NCI-H748 treated with DMSO at 0.1 percent for 48 hours (cell line): ENCODE measurements at regions not wholly inside any gene's neighbourhood (a gene's known extent, or its start where the extent isn't known, plus 50 kb on each side); places are given as distances from the start of the nearest gene placed in this dataset.
A peak's percentile ranks its signal among the peaks of the same experiment; 100 is the strongest.
"Not testable (repeated sequence)": the region's sequence is repeated elsewhere in the genome, so short reads cannot be mapped to it uniquely, and the experiment has no call there.

ENCODE experiments used
- DNase-seq: peaks from one replicate; lab custom pipeline; 2025; lab: John Stamatoyannopoulos, UW

GRCh38 chr6:10180138-10181074 lies 234.5 kb downstream of the TFAP2A start:
- no peak for DNase-seq

DNA sequence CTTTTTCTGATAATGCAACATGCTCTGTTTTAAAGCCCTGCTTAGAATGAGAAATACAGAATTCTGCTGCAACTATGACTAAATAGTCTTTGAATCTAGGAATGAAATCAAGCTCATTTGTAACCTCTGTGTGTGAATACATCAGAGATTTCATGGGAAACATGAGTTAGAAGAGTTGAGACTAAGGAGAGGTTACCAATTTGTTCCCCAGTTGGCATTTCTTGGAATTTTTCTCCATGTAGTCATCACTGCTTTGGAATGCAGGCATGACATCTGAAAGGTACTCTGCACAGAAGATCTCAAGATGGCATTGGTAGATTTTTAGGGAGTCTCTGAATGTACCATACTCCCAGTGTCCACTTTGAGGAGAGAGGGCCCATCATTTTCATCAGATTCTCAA lies 237.2 kb downstream of the TFAP2A start:
- DNase-seq, result no peak

DNA sequence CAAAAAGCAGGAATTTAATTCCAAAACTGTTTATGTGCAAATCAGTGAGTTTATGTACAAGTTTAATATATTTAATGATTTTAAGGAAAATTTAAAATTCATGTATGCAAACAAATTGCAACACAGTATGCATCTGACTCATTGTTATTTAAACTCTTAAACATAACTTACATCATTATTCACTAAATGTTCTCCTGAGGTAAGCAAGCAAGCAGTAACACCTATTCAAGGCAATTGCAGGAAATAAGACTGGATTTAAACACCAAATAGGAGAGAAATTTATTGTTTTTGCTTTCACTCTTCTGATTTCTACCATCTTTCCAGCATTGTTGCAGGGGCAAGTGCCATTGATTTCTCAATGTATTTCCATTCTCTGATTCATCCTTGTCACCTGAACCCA lies 239.5 kb downstream of the TFAP2A start:
- no peak for DNase-seq

- no peak for DNase-seq
Observed at GRCh38 chr6:10174761-10175160, 240.1 kb downstream of the TFAP2A start.

GRCh38 chr6:10174056-10174455 lies 240.8 kb downstream of the TFAP2A start:
- no peak for DNase-seq

- not testable (repeated sequence) for DNase-seq
Observed at GRCh38 chr6:10171706-10172105, 243.2 kb downstream of the TFAP2A start.

DNA sequence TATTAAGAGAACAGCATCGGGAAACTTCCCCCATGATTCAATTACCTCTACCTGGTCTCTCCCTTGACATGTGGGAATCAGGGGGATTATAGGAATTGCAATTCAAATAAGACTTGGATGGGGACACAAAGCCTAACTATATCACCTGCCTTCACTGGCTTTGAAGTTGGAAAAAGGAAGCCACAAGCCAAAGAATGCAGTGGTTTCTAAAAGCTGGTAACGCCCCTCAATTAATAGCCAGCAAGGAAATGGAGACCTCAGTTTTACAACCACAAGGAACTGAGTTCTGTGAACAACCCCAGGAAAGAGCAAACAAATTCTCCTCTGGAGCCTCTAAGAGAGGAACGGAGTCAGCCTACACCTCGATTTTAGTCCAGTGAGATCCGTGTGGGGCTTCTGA lies 244.1 kb downstream of the TFAP2A start:
- DNase-seq, result no peak

- no peak for DNase-seq
Observed at GRCh38 chr6:10166031-10166430, 248.8 kb downstream of the TFAP2A start.

DNA sequence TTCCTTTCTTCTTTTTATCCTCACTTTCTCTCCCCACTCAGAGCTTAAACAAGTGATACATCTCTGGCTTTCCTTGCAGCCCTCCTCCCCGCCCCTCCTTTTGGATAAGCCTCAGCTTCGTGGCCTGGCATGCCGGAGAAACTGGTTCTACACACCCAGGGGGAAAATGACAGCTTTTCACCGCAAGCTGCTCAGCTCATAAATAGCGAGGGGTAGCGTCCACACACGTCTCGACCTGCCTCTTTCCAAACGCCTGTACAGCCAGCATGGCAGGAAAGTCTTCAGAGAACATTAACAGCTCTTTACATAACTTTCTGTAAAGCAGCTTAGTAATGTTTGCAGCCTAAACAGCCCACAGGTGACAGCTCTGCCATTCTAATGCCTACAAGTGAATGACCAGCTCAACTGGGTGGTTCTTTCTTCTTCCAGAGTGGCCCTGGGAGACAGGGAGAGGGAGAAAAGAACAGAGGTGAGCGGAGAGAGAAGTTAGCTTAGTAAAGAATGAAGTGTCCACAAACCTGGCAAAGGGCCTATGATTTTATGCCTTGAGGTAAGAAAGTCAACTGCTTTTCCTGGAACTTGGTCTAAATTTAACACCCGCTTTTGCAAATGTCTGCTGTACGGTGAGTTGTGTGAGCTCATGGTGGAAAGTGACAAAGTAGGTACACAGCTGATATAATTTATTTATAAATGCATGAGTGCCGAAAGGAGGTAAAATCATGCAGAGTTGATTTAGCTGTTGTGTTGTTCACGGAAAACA lies 251.5 kb downstream of the TFAP2A start:
- no peak for DNase-seq

- no peak for DNase-seq
Observed at GRCh38 chr6:10156875-10157274, 258.0 kb downstream of the TFAP2A start.

- DNase-seq, result peak; percentile 61
Observed at GRCh38 chr6:10154251-10154650, 260.6 kb downstream of the TFAP2A start.

GRCh38 chr6:10151144-10151915 lies 263.5 kb downstream of the TFAP2A start:
- DNase-seq, result peak; percentile 77

DNA sequence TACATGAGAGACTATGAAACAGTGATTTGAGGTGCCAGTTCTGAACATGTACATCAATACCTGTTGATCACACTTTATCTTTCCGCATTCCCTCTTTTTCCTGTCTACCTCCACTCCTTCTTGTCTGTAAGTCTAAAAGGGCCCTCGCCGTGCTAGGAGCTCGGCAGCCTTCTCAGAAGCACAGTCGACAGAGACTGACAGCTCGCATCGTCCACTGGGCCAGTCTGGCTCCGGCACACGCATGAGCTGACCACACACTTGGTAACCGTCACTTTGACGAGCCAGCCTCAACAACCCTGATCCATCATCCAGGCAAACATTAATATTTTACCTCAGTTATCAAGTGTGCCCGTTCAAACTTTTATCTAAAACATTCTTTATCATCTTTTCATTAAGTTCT lies 265.3 kb downstream of the TFAP2A start:
- DNase-seq, result no peak

DNA sequence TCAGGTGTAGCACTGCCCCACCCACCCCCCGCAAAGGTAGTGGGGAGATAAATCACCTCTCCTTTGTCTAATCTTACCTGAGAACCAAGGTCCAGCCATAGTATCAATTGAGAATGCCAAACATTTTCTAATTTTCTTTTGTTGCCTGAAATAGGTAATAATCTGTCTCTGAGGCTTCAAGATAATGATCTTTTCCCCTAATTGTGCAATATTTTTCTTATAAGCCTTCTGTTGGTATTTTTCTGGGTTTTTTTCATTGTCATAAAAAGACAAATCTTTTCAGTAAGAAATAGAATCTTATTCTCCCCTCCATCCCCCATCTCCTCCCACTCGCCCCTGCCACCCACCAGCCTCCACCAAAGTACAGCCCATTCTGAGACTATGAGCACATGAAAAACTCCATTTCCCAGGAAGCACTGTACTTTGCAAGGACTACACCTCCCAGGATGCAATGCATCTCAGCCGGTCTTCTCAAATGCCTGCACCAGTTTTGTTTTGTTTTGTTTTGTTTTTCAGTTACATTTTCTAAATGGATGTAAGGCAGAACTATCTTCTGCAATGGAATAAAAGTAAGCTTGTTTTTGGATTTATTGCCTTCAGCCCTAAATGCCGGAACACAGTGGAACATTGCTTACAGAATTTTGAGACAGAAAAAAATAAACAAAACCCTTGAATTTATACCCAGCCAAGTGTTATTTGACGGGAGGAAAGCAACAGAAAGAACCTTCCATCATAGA lies 268.0 kb downstream of the TFAP2A start:
- peak; percentile 61 for DNase-seq

DNA sequence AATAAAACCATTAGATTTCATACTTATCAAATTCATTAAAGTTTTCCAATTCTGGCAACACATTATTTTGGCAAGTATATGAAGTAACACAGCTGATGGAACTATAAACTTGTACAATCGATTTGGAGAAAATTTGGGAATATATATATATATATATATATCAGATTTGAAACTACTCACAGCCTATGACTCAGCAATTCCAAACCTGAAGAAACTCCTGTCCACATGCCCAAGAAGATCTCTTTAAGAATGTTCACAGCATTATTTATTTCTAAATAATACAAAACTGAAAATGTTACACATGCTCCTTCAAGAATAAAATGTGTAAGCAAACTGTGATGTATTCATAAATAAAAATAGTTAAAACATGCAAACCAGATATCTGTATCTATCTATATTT lies 270.1 kb downstream of the TFAP2A start:
- DNase-seq, result no peak

DNA sequence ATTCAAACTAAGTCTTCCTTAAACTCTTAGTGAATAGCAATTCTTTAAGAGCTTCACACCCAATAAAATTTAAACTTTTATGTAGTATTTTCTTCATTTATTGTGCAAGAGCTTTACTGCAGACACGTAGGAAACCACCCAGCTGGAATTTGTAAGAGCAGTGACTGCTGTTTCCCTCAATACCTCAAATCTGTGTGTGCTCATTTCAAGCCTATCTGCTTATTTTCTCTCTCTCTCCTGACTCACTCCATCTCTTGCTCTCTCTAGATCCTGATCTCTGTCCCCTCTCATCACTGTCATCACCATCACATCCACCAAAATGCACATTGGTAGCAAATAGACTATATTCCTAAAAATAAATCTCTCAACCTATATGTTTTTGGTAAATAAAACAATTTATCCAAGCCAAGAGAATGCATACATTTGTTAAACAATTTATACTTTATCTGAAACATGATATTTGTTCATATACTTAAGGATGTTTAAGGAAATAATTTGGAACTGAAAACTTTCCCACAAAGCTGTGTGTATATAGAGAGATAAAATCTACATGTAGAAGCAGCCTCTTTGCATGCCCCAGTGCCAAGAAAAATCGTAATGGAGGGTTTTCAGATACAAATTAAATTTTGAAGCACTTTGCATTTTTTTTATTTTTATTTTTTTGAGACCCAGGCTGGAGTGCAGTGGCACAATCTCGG lies 273.0 kb downstream of the TFAP2A start:
- no peak for DNase-seq

- DNase-seq, result no peak
Observed at GRCh38 chr6:10140824-10141223, 274.1 kb downstream of the TFAP2A start.

GRCh38 chr6:10140136-10140535 lies 274.7 kb downstream of the TFAP2A start:
- no peak for DNase-seq

- no peak for DNase-seq
Observed at GRCh38 chr6:10138917-10139316, 276.0 kb downstream of the TFAP2A start.

DNA sequence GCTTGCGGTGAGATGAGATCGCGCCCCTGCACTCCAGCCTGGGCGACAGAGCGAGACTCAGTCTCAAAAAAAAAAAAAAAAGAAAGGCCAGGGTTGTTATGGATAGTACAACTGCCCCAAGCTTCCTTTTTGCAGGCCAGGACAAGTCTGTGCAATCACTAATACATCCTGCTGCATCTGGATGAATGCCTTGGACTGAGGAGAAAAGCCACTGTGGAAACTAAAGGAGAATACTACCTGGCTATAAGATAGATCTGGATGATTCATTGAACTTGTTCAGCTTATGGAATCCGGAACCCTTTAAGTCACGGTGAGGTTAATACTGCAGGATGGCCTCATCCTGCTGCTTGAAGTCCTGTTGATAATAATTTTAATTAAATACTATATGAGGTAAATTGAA lies 278.2 kb downstream of the TFAP2A start:
- no peak for DNase-seq

- DNase-seq, result not testable (repeated sequence)
Observed at GRCh38 chr6:10134185-10134584, 280.7 kb downstream of the TFAP2A start.
